Stimulated activated CD8-positive, alpha-beta memory T cell treated with anti-CD3 and anti-CD28 coated beads, Interleukin-12 subunit alpha, Interleukin-12 subunit beta, amount 100 ng/mL, for 24 hours (primary cell): ENCODE measurements at regions not wholly inside any gene's neighbourhood (a gene's known extent, or its start where the extent isn't known, plus 50 kb on each side); places are given as distances from the start of the nearest gene placed in this dataset.
"Not testable (repeated sequence)": the region's sequence is repeated elsewhere in the genome, so short reads cannot be mapped to it uniquely, and the experiment has no call there.

Experiments
- DNase-seq: peaks from one replicate; pipeline ENCODE4 v3.0.0-alpha.2; 2020; ENCODE audit errors: extremely low read depth

DNA sequence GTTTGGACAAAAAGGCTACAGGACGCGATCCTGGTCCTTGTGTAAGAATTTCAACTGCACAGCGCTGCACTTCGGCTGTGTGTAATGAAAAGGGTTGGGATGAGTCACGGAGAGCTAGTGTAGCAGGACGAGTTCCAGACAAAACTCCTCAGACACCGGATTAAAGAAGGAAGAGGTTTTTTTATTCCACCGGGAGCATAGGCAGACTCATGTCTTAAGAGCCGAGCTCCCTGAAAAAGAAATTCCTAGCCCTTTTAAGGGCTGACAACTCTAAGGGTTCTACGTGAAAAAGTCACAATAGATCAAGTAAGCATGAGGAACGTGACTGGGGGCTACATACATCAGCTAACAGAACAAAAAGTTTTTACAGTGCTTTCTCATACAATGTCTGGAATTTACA lies 54.8 kb upstream of the FAM90A1 start:
- DNase-seq, result not testable (repeated sequence)

DNA sequence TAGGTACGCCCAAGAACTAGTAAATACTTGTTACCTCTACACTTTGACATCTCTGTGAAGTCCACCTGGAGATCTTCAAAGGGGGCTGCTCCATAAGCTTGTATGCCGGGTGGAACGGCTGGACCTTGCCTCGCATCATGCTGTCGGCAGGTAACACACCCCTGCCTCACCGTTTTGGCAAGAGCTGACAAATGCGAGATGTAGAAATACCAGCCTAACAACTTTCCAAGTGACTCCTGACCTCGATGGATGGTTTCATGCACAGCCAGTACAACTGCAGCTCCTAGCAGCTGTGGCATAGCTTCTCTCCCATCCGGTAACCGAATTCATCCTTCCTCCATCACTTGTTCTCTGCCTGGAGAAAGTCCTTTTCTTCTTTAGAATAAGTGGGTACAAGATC lies 58.3 kb upstream of the FAM90A1 start:
- DNase-seq, result not testable (repeated sequence)

DNA sequence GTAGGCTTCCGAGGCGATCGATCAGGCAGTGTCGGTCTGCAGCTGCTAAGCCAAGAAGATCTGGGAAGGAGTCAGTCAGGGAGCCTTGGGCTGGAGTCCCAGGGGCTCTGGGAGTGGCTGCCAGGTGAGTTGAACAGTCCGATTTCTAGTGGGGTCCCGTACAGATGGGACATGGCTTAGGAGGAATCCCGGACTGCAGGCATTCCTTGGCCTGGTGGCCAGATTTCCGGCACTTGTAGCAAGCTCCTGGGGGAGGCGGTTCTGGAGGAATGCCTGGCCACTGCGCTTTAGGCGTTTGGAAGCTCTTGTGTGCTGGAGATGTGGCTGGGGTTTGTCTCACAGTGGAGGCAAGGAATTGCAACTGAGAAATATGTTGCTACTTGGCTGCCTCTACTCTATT lies 64.3 kb upstream of the FAM90A1 start:
- not testable (repeated sequence) for DNase-seq

DNA sequence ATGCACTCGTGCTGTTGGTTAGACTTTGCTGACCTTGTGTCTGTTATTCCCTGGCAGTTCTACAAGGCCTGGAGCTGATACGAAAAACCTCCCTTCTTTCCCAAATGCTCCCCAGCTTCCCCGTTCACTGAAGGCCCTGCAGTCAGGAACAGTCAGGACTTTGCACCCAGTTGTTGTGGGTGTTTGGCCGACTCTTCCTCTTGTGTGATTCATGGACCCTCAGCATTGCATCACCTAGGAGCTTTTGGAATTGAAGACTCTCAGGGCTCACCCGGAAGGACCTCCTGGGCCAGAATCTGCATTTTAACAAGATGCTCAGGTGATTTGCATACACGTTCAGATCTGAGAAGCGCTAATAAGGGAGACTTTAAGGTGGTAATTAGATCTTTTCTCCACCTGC lies 67.2 kb upstream of the FAM90A1 start:
- not testable (repeated sequence) for DNase-seq

DNA sequence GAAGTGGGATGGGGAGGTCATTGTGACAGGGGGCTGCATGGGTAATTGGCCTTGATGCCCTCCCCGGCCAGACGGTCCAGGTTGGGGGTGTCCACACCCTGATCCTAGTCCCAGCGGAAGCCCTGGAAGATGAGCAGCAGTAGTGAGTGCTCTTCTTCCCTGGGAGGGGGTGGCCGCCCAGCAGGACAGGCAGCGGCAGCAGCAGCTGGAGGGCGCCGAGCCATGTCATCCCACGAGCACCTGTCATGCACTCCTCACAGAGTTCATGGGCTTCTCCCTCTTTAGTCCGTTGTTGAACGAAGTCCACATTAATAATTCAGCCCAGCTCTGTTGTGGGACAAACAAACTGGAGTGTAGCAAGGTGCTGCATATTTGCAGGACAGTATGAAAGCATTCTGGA lies 81.2 kb upstream of the FAM90A1 start:
- DNase-seq, result not testable (repeated sequence)

DNA sequence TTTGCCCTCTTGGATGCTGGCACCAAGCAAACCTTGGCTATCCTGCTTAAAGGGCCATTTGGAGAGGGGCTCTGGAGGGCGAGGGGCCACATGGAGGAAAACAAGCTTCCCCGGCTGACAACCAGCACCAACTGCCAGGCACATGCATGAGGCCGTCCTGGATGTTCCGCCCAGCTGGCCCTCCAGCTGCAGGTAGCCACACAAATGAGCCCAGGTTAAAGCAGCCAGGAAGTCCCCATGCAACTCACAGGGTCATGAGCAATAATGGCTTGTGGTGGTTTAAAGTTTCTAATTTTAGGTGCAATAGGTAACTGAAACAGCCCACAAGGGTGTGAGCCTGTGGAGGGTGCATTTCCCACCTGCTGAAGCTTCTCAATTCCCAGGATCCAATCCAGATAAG lies 88.6 kb upstream of the FAM90A1 start:
- not testable (repeated sequence) for DNase-seq

DNA sequence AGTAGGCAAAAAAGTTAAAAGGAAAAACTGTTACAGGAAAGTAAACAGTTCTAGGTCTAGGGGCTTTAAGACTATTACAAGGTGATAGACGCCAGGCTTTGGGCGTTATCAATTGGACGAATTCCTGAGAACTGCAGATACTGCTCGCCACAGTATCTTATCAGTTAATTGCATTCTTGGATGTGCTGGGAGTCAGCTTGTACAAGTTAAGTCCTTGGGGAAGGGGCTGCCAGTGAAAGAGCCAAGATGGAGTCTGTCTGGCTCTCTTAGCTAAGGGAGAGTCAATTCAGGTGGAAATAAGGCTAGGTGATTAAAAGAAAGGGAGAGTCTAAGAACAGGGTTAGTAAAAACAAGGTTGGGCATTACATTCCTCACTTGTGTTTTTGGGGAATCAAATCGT lies 90.3 kb upstream of the FAM90A1 start:
- not testable (repeated sequence) for DNase-seq

DNA sequence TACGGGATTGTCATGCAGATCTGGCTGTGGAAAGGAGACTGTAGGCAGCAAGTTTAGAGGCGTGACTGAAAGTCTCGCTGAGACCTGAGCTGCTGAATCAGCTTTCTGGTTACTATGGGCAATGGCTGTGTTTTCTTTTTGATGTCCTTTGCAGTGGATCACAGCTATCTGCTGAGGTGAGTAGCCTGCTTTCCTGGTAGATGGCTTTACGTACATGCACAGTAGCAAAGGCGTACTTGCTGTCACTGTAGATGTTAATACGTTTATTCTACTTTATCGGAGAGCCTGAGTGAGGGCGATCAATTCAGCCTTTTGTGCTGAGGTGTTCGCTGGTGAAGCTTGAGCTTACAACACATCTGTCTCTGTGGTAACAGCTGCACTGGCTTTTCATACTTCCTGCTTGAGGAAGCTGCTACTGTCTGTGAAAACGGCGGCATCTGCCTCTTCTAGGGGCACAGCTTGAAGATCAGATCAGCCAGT lies 92.9 kb upstream of the FAM90A1 start:
- not testable (repeated sequence) for DNase-seq

DNA sequence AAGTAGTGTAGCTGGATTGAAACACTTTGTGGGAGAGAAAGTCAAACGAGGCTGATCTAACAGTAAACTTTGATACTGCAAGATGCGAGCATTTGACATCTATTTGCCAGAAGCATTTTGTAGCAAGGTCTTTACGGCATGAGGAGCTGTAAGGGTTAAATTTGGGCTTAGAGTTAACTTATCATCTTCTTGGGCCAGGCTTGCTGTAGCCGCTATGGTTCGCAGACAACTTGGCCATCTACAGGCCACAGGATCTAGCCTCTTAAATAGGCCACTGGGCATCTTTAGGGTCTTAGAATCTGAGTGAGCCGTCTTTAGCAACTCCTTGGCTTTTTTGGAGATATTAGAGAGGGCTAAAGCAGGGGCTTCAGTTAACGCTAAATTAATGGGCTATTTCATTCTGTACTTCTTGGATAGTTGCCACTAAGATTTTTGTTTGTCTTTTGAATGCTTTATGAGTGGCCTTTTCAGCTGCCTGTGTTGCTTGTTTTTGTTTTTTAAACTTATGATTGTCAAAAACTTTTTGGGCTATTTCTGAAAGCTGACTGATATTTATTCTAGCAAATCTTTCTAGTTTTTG lies 93.5 kb upstream of the FAM90A1 start:
- not testable (repeated sequence) for DNase-seq

DNA sequence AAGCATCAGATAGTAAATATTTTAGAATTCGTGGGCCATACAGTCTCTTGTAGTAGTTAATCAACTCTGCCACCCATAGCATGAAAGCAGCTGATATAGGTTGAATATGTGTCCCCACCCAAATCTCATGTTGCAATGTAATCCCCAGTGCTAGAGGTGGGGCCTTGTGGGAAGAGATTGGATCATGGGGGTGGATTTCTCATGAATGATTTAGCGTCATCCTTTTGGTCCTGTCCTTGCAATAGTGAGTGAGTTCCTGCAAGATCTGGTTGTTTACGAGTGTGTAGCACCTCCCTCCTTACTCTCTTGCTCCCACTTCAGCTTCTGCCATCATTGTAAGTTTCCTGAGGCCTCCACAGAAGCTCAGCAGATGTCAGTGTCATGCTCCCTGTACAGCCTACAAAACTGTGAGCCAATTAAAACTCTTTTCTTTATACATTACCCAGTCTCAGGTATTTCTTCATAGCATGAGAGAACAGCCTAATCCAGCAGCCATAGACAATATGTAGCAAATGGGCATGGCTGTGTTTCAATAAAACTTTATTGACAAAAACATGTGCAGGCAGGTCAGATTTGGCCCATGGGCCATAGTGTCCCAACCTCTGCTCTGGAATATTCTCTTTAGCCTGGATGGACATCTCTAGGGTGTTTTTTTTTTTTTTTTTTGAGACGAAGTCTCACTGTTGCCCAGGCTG lies 97.9 kb upstream of the FAM90A1 start:
- DNase-seq, result not testable (repeated sequence)

DNA sequence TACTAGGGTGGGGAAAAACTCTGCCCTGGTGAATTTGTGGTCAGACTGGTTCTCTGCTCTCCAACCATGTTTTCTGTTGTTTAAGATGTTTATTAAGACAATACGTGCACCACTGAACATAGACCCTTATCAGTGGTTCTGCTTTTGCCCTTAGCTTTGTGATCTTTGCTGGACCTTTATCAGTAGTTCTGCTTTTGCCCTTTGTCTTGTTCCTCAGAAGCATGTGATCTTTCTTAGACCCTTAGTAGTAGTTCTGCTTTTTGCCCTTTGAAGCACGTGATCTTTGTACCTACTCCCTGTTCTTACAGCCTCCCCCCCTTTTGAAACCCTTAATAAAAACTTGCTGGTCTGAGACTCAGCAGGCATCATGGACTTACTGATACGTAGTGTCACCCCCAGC lies 101.4 kb upstream of the FAM90A1 start:
- DNase-seq, result not testable (repeated sequence)

DNA sequence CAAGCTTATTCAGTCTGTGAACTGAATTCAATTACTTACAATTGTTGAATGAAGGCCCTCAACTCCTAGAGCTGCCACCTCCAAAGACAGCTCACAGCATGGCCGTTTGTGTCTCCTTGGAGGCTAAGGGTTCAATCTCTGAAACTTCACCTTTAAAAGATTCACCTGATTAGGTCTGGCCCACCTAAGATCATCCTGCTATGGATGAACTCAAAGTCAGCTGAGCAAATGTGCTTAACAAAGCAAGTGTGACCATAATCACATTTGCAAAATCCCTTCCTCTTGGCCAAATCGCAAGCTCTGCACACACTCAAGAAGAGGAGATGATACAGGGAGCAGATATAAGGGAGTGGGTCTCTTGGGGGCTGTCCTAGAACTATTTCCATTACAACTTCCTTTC lies 105.0 kb upstream of the FAM90A1 start:
- DNase-seq, result not testable (repeated sequence)

DNA sequence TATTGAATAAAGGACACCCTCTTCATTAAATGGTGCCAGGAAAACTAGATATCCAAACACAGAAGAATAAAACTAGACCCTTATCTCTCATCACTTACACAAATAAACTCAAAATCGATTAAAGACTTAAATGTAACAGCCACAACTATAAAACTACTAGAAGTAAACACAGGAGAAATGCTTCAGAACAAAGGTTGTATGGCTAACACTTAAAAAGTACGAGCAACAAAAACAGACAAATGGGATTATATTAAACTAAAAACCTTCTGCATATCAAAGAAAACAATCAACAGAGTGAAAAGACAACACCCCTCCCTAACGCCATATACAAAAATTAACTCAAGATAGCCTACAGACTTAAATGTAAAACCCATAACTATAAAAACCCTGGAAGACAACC lies 104.7 kb upstream of the CLEC6A start:
- DNase-seq, result not testable (repeated sequence)

DNA sequence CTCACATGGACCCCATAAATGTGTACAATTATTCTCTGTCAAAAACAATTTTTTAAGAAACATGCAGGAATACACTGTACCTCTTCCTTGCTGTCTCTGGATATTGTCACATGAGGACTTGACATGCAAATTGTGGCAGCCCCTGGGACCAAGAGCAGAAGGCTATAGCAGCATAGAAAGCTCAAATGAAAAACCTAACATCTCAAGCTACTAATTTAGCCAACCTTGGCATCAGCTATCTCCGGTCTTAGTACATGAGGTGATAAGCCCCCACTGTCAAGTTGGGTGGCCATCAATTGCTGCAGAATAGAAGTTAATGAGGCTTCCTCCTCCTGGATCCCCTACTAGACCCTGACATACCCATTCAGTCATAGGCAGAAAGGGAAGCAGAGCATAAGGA lies 101.0 kb upstream of the CLEC6A start:
- DNase-seq, result not testable (repeated sequence)

DNA sequence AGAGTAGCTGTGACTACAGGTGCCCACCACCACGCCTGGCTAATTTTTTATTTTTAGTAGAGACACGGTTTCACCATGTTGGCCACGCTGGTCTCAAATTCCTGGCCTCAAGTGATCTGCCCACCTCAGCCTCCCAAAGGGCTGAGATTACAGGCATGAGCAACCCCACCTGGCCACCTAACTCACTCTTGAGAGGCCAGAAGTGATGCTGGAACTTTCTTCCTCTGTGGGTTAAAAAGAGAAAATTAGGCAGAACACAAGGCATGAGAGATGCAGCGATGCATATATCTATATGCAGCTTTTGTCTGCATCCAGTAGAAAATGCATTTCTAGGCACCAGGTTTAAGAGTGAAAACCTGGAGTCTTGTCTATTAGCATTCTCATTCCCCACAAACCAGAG lies 100.2 kb upstream of the CLEC6A start:
- not testable (repeated sequence) for DNase-seq

DNA sequence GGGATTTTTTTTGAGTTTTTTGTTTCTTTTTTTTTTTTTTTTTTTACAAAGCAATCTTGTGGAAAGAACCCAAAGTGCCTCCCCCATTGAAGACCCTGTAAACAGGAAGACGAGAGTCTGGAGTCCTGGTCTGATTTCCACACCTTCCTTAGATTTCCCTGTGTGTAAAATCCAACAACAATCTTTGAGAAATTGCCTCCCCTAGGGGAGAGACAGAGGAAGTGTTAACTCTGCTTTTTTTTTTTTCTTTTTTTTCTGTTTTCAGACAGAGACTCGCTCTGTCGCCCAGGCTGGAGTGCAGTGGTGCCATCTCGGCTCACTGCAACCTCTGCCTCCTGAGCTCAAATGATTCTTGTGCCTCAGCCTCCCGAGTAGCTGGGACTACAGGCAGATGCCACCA lies 82.0 kb upstream of the CLEC6A start:
- not testable (repeated sequence) for DNase-seq

DNA sequence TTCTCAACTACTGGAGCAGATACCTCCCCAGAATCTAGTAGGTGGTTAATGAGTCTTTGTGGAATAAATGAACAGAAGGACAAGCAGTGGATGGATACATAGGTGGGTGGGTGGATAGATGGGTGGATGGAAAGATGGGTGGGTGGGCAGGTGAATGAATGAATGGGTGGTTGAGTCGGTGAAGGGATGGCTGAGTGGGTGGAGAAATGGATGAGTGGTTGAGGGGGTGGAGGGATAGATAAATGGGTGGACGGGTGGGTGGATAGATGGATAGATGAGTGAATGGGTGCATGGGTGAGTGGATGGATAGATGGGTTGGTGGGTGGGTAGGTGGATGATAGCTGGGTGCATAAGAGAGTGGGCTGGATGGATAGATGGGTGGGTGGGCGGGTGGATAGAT lies 80.6 kb upstream of the CLEC6A start:
- DNase-seq, result not testable (repeated sequence)

DNA sequence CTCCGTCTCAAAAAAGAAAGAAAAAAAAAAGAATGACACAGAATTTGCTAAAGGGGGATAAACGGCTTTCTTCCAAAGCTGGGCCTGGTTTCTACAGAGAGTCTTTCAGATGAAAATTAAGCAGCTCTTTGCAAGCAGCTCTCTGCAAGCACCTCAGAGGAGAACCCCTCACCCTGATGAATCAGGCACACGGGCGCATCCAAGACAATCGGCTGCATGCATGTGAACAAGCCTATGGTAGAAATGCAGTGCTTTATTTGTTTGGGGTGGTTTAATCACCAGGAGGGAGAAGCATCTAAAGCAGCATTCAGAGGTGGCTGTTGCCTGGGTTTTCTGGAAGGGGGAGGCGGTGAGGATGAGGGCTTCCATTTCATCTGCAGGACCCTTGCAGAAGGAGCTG lies 78.0 kb upstream of the CLEC6A start:
- DNase-seq, result not testable (repeated sequence)

DNA sequence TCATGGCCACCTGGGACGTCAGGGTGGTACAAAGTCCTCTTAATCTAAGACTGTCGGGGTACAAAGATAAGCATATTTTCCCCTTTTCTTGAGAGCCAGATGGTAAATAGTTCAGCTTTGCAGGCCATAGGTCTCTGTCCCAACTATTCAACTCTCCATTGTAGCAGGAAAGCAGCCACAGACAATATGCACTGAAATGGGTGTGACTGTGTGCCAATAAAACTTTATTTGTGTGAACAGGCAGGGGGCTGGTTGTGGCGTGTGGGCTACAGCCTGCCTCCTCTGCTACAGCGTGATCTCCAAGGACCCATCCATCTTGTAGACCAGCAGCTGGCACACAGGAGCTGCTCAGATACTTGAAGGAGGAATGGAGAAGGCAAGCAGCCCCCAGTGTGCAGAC lies 73.2 kb upstream of the CLEC6A start:
- DNase-seq, result not testable (repeated sequence)

DNA sequence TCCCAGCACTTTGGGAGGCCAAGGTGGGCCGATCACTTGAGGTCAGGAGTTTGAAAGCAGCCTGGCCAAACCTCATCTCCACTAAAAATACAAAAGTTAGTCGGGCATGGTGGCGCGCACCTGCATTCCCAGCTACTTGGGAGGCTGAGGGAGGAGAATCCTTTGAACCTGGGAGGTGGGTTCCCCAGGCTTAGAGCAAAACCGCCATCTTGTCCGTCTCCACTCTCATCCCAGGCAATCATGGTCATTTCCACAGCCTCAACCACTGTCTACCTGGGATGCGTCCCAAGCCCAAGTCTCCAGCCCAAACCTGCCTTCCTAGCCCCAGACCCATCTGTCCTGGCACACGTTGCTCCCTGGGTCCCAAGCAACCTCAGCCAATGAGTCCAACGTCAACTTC lies 71.1 kb upstream of the CLEC6A start:
- not testable (repeated sequence) for DNase-seq

DNA sequence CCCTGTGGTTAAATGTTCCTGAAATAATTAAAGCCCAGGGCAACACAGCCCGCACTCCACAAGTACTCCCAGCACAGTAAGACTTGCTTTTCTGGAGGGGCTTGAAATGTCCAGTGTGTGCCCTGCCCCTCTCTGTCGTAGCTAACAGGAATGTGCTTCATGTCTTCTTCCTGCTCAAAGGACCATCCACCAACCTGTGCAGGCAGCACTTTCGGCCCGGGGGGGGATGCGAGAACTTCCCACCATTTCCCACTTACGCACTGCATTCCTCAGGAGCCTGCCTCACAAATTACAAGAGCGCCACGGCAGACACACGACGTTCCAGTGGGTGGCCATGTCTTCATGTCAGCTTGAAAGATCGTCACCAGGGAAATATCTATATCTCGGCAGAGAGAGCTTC lies 70.3 kb upstream of the CLEC6A start:
- not testable (repeated sequence) for DNase-seq

DNA sequence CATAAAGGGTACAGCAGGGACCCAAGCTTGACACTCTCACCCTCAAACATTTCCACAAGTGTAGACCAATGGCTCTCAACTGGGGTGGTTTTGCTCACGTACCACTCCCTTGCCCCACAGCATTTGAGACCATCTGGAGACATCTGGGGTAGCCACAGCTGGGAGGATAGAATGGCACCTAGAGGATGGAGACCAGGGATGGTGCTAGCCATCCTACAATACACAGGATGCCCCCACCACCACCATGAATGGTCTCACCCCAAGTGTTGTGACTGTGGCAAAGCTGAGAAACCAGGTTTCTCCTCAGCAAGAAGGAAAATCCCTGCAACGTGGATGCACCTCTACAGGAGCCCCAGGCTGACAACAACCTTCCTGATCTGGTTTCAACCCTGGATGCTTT lies 69.1 kb upstream of the CLEC6A start:
- not testable (repeated sequence) for DNase-seq

DNA sequence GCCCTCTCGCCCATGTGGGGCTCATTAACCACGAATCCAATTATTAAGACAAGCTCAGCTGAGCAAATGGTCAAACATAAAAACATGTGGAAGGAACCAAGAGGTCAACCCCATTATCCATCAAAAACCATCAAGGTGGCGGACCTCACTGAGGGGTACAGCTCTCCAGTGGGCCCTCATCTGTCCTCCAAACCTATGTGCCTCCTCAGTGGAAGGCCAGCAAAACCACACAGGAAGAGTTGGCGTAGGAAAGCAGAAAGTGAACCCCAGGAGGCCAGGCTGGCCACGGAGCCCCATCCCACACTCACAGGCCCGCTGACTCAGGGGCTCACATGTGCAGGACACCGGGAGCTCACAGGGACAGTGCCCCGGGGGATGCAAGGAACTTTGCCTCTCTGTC lies 66.5 kb upstream of the CLEC6A start:
- not testable (repeated sequence) for DNase-seq
